GM23338 (cell line): ENCODE measurements at regions not wholly inside any gene's neighbourhood (a gene's known extent, or its start where the extent isn't known, plus 50 kb on each side); places are given as distances from the start of the nearest gene placed in this dataset.

Source experiments
- ATAC-seq: fragments of 200-7000 bp; cut with Tn5 transposase; 3 replicates; pipeline ENCODE4 v1.9.1; 2020
- DNase-seq: peaks from one replicate; pipeline ENCODE4 v3.0.0-alpha.2; 2015; ENCODE audit warnings: low spot score
- H2AFZ ChIP-seq: fragments of 200-600 bp; sonication (generic); 2 replicates; pipeline ENCODE4 v1.8.0; 2016; ENCODE audit warnings: antibody characterized with exemption, mild to moderate bottlenecking, moderate library complexity
- H3F3A ChIP-seq: fragments of 200-600 bp; sonication (generic); replicated peaks from 2 replicates; pipeline ENCODE4 v1.8.0; 2017; ENCODE audit warnings: antibody characterized with exemption, mixed run types, low read depth
- H3K27ac ChIP-seq: fragments of 200-600 bp; sonication (generic); 2 replicates; pipeline ENCODE4 v1.6.1; 2016; ENCODE audit warnings: low read depth
- H3K27me3 ChIP-seq: fragments of 200-600 bp; sonication (generic); 2 replicates; pipeline ENCODE4 v1.8.0; 2016; ENCODE audit warnings: mild to moderate bottlenecking, mixed run types, moderate library complexity; ENCODE audit not compliant: insufficient read depth
- H3K36me3 ChIP-seq: fragments of 200-600 bp; sonication (generic); 2 replicates; pipeline ENCODE4 v1.8.0; 2016; ENCODE audit warnings: mild to moderate bottlenecking; ENCODE audit not compliant: insufficient read depth
- H3K4me1 ChIP-seq: fragments of 200-600 bp; sonication (generic); 2 replicates; pipeline ENCODE4 v1.8.0; 2016; ENCODE audit warnings: mild to moderate bottlenecking, moderate library complexity; ENCODE audit not compliant: insufficient read depth
- H3K4me2 ChIP-seq: fragments of 200-600 bp; sonication (generic); 2 replicates; pipeline ENCODE4 v1.7.1; 2017; ENCODE audit warnings: mixed run types
- H3K4me3 ChIP-seq: fragments of 200-600 bp; sonication (generic); 2 replicates; pipeline ENCODE4 v1.6.1; 2016; ENCODE audit warnings: mixed run types
- H3K79me2 ChIP-seq: fragments of 200-600 bp; sonication (generic); replicated peaks from 2 replicates; pipeline ENCODE4 v1.8.0; 2017; ENCODE audit warnings: mild to moderate bottlenecking; ENCODE audit not compliant: insufficient read depth
- H3K9me2 ChIP-seq: fragments of 200-600 bp; sonication (generic); 2 replicates; pipeline ENCODE4 v1.8.0; 2017; ENCODE audit not compliant: insufficient read depth
- H4K20me1 ChIP-seq: fragments of 200-600 bp; sonication (generic); replicated peaks from 2 replicates; pipeline ENCODE4 v1.8.0; 2017; ENCODE audit warnings: mild to moderate bottlenecking; ENCODE audit not compliant: insufficient read depth
- H3K27ac Mint-ChIP-seq: 2 replicates; pipeline ENCODE4 v1.8.0; 2020; ENCODE audit warnings: inconsistent platforms, mild to moderate bottlenecking, moderate library complexity, mixed read lengths
- H3K27me3 Mint-ChIP-seq: 3 replicates; pipeline ENCODE4 v1.8.0; 2022; ENCODE audit warnings: low read depth, mild to moderate bottlenecking, moderate library complexity, mixed read lengths, inconsistent platforms; ENCODE audit not compliant: insufficient read depth, poor library complexity
- H3K36me3 Mint-ChIP-seq: 3 replicates; pipeline ENCODE4 v1.8.0; 2021; ENCODE audit warnings: low read depth, mild to moderate bottlenecking, inconsistent platforms, moderate library complexity, mixed read lengths
- H3K4me1 Mint-ChIP-seq: 3 replicates; pipeline ENCODE4 v1.8.0; 2020; ENCODE audit warnings: mild to moderate bottlenecking, inconsistent platforms, mixed read lengths
- H3K4me3 Mint-ChIP-seq: 3 replicates; pipeline ENCODE4 v1.8.0; 2021; ENCODE audit warnings: moderate library complexity, mild to moderate bottlenecking, inconsistent platforms, mixed read lengths
- H3K9me3 Mint-ChIP-seq: 3 replicates; pipeline ENCODE4 v1.8.0; 2020; ENCODE audit warnings: moderate library complexity, mild to moderate bottlenecking, inconsistent platforms, mixed read lengths
- ETS1 ChIP-seq: IDR thresholded peaks from 2 replicates; pipeline ENCODE4 v1.6.1; 2016; ENCODE audit warnings: antibody characterized with exemption
- EZH2phosphoT487 ChIP-seq: fragments of 200-600 bp; sonication (generic); IDR thresholded peaks from one replicate; pipeline ENCODE4 v1.8.1; 2018; ENCODE audit warnings: antibody characterized with exemption; ENCODE audit not compliant: unreplicated experiment
- NANOG ChIP-seq: IDR thresholded peaks from 2 replicates; pipeline ENCODE4 v1.6.1; 2016; ENCODE audit warnings: antibody characterized with exemption, borderline replicate concordance
- REST ChIP-seq: IDR thresholded peaks from one replicate; pipeline ENCODE4 v1.6.1; 2018; ENCODE audit warnings: antibody characterized with exemption; ENCODE audit not compliant: unreplicated experiment
- TF ChIP-seq, protein P1 (sequence below), 2 experiments: fragments of 200-600 bp in 1 of 2; sonication (generic) in 1 of 2; conservative IDR thresholded peaks; 2 replicates each; pipeline versions ENCODE4 v1.5.1 to v1.6.1; 2016 to 2017; ENCODE audit warnings: antibody characterized with exemption in 2 of 2, low read depth in 2 of 2, mild to moderate bottlenecking in 2 of 2, moderate library complexity in 1 of 2

DNA sequence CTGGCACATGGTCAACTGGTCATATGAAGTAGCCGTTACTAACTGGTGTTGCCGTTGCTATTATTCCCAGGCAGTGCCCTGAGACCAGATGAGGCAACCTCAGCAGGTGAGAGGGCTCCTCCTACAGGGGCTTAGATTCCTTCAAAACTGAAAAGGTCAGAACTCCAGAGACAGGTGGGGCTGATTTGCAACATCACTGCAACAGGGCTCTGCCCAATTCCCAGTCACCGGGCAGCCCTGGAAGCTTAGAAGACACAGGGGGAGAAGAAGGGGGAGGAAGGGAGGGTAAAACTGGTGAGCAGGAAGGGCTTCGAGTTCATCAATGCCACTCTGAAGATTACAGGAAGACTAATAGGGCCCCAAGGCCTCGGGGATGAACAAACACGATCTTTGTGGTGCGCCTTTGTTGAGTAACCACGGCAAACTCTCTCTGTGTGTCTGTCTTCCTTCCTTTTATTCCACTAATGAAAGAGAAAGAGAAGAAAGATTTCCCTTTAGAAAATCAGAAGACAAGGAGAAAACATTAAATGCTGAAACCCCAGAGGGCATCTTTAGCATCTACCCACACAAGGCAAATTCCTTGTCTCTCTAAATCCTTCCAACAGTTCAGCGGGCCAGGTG lies 749.1 kb upstream of the TBX3 start:
- Histone ChIP-seq H2AFZ (peak overlapping the region; percentile 93), H3K27ac (no peak overlapping the region), H3K4me2 (no peak overlapping the region), H3K4me1 (peaks cover 10% of the 10 kb centered on the region; the same call in 1 of the 2 replicates), H3K36me3 (no peaks in the 10 kb centered on the region), H4K20me1 (no peaks in the 10 kb centered on the region), H3F3A (no peaks in the 10 kb centered on the region), H3K27me3 (no peaks in the 10 kb centered on the region), H3K79me2 (no peaks in the 10 kb centered on the region), H3K4me3 (no peak overlapping the region), H3K9me2 (peaks cover 5% of the 10 kb centered on the region; the same call in 1 of the 2 replicates)
- TF ChIP-seq, protein P1, sequence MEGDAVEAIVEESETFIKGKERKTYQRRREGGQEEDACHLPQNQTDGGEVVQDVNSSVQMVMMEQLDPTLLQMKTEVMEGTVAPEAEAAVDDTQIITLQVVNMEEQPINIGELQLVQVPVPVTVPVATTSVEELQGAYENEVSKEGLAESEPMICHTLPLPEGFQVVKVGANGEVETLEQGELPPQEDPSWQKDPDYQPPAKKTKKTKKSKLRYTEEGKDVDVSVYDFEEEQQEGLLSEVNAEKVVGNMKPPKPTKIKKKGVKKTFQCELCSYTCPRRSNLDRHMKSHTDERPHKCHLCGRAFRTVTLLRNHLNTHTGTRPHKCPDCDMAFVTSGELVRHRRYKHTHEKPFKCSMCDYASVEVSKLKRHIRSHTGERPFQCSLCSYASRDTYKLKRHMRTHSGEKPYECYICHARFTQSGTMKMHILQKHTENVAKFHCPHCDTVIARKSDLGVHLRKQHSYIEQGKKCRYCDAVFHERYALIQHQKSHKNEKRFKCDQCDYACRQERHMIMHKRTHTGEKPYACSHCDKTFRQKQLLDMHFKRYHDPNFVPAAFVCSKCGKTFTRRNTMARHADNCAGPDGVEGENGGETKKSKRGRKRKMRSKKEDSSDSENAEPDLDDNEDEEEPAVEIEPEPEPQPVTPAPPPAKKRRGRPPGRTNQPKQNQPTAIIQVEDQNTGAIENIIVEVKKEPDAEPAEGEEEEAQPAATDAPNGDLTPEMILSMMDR (conservative IDR thresholded peaks at IDR 0.05; ENCODE audit: low read depth in 2 of 2) = peak; percentile 26 to 55; a peak in 3 of 4 replicates
- no peak for TF ChIP-seq NANOG
- Mint-ChIP-seq H3K4me1 (peaks cover 16% of the 10 kb centered on the region), H3K27ac (no peak overlapping the region; the same call in 1 of the 2 replicates), H3K36me3 (no peaks in the 10 kb centered on the region), H3K27me3 (peaks cover 8% of the 10 kb centered on the region), H3K9me3 (no peaks in the 10 kb centered on the region), H3K4me3 (no peak overlapping the region)
- DNase-seq = peak; percentile 54
- ATAC-seq = peak; percentile 87

- Histone ChIP-seq H2AFZ (no peak overlapping the region), H3K27me3 (no peaks in the 10 kb centered on the region), H3K4me2 (no peak overlapping the region), H3F3A (no peaks in the 10 kb centered on the region), H3K9me2 (peaks cover 6% of the 10 kb centered on the region; the same call in 1 of the 2 replicates), H3K36me3 (no peaks in the 10 kb centered on the region), H3K27ac (no peak overlapping the region), H3K79me2 (no peaks in the 10 kb centered on the region), H3K4me1 (no peaks in the 10 kb centered on the region), H4K20me1 (no peaks in the 10 kb centered on the region), H3K4me3 (no peak overlapping the region)
- H3K27ac Mint-ChIP-seq = no peak overlapping the region
- H3K4me3 Mint-ChIP-seq = no peak overlapping the region
- TF ChIP-seq REST = no peak
- no peak for TF ChIP-seq EZH2phosphoT487
- TF ChIP-seq ETS1 = no peak
- peaks cover 10% of the 10 kb centered on the region for H3K27me3 Mint-ChIP-seq
- no peaks in the 10 kb centered on the region for H3K9me3 Mint-ChIP-seq
- ATAC-seq = no peak
- H3K36me3 Mint-ChIP-seq = no peaks in the 10 kb centered on the region
- peaks cover 6% of the 10 kb centered on the region; the same call in 2 of the 3 replicates for H3K4me1 Mint-ChIP-seq
- no peak for DNase-seq
Measured at GRCh38 chr12:115430636-115431035, 746.7 kb upstream of the TBX3 start.
